GM18951 (cell line): ENCODE measurements at regions not wholly inside any gene's neighbourhood (a gene's known extent, or its start where the extent isn't known, plus 50 kb on each side); places are given as distances from the start of the nearest gene placed in this dataset.

Experiments used
- POLR2A ChIP-seq: IDR thresholded peaks from 4 replicates; pipeline ENCODE4 v1.6.1; 2011; ENCODE audit warnings: mild to moderate bottlenecking; ENCODE audit not compliant: insufficient read length, insufficient read depth; ENCODE audit errors: extremely low read depth
- in situ Hi-C: fragments of 300-500 bp; cut with MboI; formaldehyde crosslinking; loops from one replicate; pipeline ENCODE4 v1.12.0; 2022; ENCODE audit warnings: low sequenced_read_pairs, mixed read lengths, inconsistent platforms; ENCODE audit not compliant: unreplicated experiment

DNA sequence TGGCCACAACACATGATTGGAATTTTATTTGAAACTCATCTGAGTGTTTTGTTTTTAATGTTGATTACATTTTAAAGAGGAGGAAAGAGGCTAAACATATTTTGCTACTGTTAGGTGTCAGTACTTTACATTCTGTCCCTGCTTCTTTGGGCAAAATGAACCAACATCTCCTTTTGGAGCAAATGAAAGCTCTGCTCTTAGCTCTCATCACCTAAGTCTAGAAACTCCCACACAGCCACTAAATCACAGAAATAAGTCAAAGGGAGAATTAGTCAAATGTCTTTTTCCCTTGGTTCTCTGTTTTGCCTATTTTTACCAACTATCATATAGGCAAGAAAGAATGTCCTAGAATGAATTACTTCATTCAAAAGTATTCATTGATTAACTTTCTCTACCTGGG, 666.8 kb downstream of the RNF144A start:
- TF ChIP-seq POLR2A: no peak
- in situ Hi-C loops: no loop called here

DNA sequence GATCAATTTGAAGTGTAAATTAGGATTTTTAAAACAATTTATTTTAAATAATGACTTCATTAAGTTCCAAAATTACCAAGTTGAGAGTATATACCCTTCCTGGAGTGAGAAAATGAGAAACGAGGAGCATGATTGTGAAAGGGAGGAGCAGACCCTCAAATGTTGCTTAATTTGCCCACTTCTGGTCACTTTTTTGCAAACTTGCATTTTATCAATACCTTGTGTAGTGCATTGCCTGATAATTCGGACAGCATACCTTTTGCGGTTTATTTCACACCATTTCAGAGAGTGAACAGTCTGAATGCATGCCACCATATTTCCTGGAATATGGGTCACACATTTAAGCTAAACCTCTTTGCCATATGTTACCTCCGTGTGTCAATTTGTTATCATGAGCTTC, 669.7 kb downstream of the RNF144A start:
- in situ Hi-C loops: no loop called here
- no peak for TF ChIP-seq POLR2A

DNA sequence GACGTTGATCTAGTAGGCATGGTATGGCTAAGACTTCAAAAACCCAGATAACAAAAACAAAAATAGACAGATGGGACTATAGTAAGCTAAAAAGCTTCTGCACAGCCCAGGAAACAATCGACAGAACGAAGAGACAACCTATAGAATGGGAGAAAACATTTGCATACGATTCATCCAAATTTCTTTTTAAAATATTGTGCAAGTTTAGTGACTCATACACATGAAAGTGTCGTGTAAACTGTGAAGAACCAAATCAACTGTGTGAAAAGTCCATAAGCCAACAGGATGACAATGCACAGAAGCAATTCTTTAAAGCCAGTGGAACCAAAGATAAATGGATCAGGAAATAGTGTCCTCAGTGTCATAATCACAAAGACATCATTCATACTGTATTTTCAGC, 671.1 kb downstream of the RNF144A start:
- no peak for TF ChIP-seq POLR2A
- in situ Hi-C loops: no loop called here

DNA sequence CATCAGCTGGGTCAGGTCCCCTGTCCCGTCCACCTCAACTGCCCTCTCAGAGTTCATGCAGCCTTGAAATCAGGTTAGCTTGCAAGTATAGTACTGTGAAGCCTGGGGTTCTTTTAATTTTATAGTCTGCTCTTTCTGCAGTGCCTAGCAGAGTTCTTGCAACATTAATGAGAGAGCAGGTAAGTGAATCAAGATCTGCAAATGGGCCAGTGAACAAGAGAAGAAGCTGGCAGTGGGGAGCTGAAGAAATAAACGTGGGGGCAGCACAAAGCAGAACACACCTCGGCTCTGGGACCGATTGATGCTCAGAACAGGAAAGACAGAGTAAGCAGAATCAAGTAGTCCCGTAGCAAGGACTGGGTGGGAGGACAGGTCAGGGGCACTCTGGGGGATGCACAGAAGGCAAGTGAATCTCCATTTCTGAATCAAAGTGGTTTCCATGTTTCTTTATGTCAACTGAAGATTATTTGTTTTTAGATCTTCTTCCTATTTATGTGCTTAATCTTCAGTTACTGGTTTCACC, 675.5 kb downstream of the RNF144A start:
- TF ChIP-seq POLR2A: no peak
- in situ Hi-C loops: no loop called here

DNA sequence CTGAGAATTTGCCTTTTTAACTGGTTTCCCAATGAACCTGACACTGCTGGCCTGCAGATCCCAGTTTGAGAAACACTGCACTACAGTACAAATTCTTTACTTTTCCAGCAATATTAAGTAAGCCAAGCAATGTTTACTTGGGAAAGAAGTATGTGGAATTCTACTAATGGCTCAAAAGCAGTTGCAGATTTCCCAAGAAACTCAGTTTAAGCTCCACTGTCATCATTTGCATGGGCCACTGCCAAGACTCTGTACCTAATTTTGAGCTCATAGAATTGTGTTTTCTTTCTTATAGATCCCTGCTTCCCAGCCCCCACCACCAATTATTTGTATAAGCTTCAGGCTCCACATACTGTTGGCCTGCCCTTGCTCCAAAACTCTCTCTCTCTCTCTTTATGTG, 676.1 kb downstream of the RNF144A start:
- in situ Hi-C loops: no loop called here
- TF ChIP-seq POLR2A: no peak

DNA sequence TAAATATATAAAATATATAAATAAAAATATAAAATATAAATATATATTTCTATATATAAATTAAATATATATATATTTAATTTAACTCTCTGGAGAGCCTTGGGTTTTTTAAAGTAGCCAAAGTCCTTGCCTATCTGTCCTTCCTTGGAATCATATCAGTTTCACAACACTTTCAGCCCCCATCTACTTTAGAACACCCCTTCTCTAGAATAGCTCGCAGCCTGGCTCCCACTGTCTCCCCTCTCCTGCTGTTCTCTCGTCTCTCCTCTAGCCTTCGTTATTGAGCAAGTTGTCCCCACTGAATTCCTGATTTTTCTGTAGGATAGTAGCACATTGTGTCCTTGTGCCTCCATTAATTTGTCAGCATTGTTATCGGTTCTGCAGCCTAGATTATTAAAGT, 677.0 kb downstream of the RNF144A start:
- no peak for TF ChIP-seq POLR2A
- in situ Hi-C loops: no loop called here

DNA sequence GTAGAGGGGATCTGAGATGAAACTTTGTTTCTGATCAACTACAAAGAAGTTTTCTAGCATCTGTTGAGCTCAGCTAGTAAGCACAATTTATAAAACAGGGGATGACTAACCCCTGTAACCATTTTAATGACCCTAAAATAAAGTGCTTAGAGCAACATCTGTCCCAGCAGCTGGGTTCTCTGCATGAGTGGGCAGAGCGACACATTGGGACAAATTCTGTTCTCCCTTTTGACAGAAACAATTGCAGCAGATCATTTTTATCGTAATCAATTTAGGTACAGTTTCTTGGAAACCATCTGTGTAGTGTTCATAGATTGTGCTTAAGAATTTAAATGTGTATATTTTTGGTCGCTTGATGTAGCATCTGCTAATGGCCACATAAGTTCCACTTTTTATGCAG, 678.0 kb downstream of the RNF144A start:
- TF ChIP-seq POLR2A: no peak
- in situ Hi-C loops: no loop called here

DNA sequence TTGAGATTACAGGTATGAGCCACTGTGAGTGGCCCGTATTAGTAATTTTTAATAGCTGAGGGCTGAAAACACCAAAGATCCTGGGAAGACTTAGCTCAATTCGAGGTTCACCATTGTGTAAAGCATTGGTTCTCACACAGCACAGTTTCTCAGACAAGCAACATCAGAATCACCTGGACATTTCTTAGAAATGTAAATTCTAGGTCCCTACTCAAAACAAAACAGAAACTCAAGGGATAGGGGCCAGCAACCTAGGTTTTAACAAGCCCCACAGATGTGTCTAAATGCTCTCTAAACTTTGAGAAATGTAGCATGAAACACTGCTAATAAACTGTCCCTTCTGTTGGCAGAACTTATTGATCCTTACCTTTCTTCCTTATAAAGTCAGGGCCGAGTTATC, 681.2 kb downstream of the RNF144A start:
- TF ChIP-seq POLR2A: no peak
- in situ Hi-C loops: no loop called here

DNA sequence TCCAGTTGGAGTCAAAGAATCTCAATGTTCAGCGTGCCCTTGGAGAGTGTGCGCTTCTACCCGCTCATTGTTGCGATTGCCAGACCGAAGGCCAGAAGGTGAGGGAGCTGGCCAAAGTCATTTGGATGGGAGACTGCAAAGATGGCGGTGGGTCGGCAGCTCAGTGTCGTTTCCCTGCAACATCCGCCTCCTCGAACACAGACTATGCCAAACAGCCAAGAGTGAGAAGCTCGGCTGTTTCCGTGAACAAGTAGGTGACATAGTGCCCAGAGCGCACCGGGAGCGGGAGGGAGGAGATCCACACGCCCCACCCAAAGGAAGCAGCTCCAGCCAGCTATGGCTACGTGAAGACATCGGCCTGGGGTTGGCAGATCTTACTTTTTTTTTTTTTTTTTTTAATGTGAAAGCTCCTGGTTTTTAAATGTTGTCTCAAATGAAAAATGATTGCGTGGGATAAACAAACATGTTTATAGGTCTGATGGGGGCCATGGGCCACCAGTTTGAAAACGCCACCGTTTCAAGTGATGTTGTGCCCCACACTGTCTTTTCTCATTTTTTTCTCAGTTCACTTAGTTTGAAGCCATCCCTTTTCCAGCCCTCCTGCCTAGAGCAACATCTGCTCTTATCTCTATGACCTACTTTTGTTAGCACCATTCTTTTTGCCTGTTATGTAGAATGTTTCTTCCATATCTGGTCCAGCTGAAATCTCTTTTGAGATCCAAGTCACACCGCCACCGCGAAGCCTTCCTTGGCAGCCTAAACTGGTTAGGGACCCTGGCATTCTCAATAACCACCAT, 682.4 kb downstream of the RNF144A start:
- TF ChIP-seq POLR2A: no peak
- in situ Hi-C loops: no loop called here

DNA sequence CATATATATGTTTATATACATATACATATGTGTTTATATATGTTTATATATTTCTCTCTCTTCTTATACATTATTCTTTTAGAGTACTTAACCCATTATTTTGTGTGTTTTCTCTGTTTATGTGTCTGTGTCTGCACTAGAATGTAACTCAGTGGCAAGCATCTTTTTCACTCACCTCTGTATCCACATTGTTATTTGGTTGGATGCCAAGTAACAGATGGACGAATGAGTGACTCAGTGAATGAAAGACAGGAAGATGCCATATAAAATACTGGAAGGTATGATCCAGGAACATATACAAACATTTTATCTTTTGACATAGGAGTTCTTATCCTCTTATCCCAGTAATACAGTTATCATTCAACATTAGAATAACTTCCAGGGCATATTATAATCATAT, 684.8 kb downstream of the RNF144A start:
- in situ Hi-C loops: no loop called here
- TF ChIP-seq POLR2A: no peak

DNA sequence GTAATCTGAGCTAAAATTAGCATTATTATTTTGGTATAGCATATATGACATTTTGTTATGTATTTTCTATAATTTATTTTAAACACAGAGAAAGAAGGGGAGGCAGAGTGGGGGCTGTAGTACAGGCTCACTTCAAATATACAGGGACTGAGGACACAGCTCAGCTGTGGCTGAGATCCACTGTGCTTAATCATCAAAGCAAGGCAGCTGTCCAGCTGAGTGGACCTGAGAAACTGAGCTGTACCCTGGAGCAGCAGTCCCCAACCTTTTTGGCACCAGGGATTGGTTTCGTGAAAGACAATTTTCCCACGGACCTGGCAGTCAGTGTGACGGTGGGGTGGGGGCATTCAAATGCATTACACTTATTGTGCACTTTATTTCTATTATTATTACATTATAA, 687.2 kb downstream of the RNF144A start:
- TF ChIP-seq POLR2A: no peak
- in situ Hi-C loops: no loop called here

DNA sequence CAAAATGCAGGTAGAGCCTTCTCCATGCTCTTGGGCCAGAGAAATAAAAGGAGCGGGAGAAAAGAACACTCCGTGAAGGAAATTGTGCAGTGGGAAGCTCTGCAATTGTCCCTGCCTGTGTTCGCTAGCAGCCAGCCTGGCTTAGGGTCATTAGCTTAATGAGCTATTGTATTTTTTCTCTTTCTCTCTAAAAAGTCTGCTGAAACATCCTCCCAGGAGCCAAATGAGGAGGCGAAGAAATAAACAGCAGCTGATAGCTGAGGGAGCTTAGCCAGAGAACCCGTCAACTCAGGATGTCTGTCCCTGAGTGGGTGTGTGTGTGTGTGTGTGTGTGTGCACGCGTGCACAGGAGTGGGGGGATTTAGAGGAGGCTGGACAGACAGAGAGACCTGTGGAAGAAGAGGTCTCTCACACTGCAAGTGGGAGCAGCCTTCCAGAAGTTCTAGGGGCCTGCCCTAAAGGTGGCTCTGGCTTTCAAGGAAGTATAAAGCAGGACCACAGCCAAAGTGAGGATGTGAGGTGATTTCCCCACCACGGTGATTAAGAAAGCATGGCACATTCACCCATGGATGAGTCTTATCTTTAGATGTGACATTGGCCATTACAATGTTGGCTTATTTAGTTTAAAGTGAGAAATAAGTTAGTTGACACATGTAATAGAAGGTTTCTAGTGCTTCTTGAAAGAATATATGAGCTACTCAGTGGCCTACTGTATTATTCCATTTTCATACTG, 690.4 kb downstream of the RNF144A start:
- in situ Hi-C loops: no loop called here
- no peak for TF ChIP-seq POLR2A

DNA sequence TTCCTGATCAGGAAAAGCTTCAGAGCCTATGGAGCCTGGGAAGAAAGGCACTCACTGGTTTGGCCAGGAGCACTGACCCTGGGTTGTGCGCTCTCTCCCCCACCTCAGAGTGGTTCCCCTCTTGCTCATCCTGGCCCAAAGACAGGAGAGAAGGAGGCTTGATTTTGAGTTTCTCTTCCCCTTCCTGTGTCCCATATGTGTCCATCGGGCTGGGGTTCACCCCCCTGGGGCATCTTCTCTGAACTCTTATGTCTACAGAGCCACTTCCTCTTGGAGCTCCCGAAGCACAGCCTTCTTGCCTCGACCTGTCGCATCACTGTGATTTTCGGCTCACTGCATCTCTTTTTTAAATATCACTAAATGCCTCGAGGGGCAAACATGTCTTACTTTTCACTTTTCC, 692.3 kb downstream of the RNF144A start:
- TF ChIP-seq POLR2A: no peak
- in situ Hi-C loops: no loop called here

DNA sequence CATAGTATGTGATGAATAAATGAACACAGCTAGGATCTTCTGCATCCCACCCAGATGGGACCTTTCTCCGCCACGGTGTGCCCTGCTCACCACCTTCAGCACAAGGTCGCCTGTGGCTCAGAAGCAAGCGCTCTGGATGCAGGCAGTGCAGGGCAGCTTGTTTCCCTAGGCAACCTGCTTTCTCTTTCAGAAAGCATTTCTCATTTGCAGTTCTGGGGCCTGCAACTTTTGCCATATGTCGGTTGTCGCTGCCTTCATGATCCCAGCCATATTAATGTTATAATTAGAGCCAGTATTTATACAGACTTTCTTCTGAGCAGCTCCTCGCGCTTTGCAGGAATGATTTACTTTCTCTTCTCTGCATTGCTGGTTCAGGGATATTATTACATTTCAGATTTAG, 692.8 kb downstream of the RNF144A start:
- in situ Hi-C loops: no loop called here
- no peak for TF ChIP-seq POLR2A
